HG03196 (cell line): ENCODE measurements at regions not wholly inside any gene's neighbourhood (a gene's known extent, or its start where the extent isn't known, plus 50 kb on each side); places are given as distances from the start of the nearest gene placed in this dataset.
"Not testable (repeated sequence)": the region's sequence is repeated elsewhere in the genome, so short reads cannot be mapped to it uniquely, and the experiment has no call there.

ENCODE experiments used
- ATAC-seq: cut with Tn5 transposase; IDR thresholded peaks from one replicate; pipeline ENCODE4 v1.9.1; 2021; ENCODE audit not compliant: unreplicated experiment

- no peak for ATAC-seq
Observed at GRCh38 chr1:80403471-80403893, 1397.0 kb upstream of the ADGRL4 start.

DNA sequence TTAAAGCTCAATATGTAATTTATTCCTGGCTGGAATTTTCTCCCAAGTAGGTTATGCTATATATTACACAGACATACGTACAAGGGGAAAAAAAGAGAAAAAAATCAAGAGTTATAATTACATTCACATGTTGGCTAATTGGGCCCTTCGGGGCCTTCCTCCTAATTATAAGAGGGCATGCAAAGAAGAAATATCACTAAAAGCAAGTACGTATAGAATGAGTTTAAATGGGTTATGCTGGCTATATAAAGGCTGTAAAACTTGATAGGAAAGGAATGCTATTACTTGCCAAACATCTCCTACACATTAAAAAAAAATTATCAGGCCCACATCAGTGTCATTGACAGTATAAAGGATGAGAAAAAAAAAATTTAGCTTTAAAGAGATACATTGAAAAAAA is 1396.1 kb upstream of the ADGRL4 start:
- no peak for ATAC-seq

- ATAC-seq = no peak
Observed at GRCh38 chr1:80401757-80402156, 1395.2 kb upstream of the ADGRL4 start.

GRCh38 chr1:80392529-80392928 is 1386.0 kb upstream of the ADGRL4 start:
- ATAC-seq = no peak

DNA sequence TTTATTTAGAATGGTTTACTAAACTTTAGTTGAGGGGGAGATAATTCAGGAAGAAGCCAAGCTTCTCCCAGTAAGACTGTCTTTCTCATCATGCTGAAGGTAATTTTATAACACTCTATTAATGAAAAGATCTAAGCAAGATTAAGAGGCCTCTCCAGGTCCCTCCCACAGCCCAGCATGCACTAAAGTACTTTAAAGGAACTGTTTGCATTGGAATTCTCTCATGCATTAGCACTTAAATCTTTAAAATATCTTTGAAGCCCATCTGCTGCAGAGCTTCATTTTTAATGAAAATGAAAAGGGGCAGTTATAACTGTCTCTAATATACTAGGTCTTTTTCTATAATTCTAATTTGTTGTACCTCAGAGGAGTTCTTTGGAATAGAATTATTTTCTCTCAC is 1379.1 kb upstream of the ADGRL4 start:
- no peak for ATAC-seq

- no peak for ATAC-seq
Observed at GRCh38 chr1:80384959-80385358, 1378.4 kb upstream of the ADGRL4 start.

- no peak for ATAC-seq
Observed at GRCh38 chr1:80384083-80384830, 1377.7 kb upstream of the ADGRL4 start.

DNA sequence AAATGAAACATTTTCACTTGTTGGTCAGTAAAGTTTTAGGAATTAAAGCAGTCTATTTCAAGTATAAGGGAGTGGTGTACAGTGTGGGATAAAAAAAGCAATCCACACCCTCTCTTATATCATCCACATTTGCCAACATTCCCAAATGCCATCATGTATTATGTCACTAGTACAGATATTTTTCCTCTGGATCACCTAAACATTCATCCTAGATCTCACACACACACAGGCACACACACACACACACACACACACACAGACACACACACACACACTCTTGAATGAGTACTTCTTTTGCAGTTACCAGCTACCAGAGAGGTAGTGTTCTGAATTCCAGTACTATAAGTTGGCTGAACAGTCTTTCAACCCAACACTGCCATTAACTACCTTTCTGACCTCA is 1369.1 kb upstream of the ADGRL4 start:
- ATAC-seq = no peak

- no peak for ATAC-seq
Observed at GRCh38 chr1:80375109-80375508, 1368.6 kb upstream of the ADGRL4 start.

- ATAC-seq = no peak
Observed at GRCh38 chr1:80369780-80370179, 1363.2 kb upstream of the ADGRL4 start.

- ATAC-seq = no peak
Observed at GRCh38 chr1:80367058-80367457, 1360.5 kb upstream of the ADGRL4 start.

- ATAC-seq = no peak
Observed at GRCh38 chr1:80365359-80366021, 1359.0 kb upstream of the ADGRL4 start.

DNA sequence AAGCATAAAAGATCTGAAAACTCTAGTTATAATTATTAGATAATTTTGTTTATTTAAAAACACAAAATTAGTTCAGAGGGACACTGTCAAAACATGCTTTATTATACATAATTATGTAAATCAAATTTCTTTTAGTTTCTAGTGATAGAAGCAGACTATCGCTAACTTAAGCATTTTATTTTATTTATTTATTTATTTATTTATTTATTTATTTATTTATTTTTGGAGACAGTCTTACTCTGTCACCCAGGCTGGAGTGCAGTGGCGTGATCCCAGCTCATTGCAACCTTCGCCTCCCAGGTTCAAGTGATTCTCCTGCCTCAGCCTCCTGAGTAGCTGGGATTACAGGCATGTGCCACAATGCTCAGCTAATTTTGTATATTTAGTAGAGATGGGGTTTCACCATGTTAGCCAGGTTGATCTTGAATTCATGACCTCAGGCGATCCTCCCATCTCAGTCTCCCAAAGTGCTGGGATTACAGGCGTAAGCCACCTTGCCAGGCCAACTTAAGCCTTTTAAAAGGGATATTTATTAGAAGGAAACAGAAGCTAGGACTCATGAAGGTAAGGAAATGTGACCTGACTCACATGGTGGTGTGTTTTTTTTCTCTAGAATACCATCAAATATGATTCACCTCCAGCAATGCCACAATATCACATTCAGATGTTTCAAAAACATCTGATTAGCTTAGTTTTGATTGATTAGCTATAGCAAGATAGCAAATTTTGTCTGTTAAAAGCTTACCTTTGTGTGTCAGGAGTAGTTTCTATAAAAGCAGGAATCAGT is 1357.4 kb upstream of the ADGRL4 start:
- ATAC-seq = no peak

GRCh38 chr1:80359666-80360065 is 1353.1 kb upstream of the ADGRL4 start:
- ATAC-seq = no peak

DNA sequence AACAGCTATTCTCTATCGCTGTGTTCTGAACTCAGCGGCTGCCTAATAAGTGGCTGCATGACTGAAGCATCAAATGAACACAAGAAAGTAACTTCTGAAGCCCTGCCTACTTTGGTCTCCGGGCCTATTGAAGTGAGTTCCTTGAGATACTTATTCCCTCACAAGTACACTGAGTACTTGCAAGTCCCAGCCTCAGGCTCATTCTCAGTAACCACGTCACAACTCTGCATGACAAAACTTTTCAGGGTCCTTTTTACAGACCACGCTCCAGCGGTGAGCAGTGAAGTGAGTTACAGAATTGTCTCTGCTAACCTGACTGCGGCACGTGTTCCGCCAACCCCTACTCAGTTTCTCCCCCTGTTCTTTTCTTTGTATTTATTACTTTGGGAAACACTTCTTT is 1342.7 kb upstream of the ADGRL4 start:
- ATAC-seq = no peak

DNA sequence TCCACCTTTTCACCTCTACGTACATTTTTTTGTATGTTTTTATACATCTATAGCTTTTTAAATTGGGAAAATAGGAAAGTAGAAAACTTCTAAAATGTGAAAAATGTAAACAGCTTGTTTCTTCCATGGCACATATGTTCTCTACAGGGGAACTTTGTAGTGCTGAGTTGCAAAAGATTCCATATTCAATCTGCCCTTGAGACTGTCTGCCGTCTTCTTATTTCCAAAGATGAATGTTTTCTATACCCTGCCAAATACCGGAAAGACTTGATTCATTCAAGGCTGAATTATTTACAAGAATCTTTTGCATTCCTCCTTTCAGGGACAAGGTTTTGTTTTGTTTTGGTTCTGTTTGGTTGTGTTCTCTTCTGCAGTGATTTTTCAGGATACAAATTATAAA is 1334.5 kb upstream of the ADGRL4 start:
- no peak for ATAC-seq

DNA sequence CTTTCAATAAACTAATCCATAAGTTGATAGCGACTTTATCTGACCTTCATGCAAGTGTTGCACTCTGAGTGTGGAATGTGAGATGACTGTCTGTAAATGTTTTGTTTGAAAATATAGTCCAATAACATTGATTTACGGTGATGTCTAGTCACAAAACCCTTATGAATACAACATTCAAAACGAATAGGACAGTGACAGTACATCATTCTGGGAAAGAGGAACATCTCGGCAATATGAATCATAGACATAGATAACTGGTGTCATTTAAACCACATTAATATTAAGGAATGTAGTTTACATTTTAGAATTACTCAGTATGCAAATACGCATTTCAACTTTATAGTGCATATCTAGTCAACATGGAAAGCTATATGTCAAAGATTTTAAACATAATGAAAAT is 1311.6 kb upstream of the ADGRL4 start:
- no peak for ATAC-seq

- no peak for ATAC-seq
Observed at GRCh38 chr1:80310703-80311245, 1304.2 kb upstream of the ADGRL4 start.

- no peak for ATAC-seq
Observed at GRCh38 chr1:80305466-80305865, 1298.9 kb upstream of the ADGRL4 start.

GRCh38 chr1:80293818-80294217 is 1287.3 kb upstream of the ADGRL4 start:
- no peak for ATAC-seq

DNA sequence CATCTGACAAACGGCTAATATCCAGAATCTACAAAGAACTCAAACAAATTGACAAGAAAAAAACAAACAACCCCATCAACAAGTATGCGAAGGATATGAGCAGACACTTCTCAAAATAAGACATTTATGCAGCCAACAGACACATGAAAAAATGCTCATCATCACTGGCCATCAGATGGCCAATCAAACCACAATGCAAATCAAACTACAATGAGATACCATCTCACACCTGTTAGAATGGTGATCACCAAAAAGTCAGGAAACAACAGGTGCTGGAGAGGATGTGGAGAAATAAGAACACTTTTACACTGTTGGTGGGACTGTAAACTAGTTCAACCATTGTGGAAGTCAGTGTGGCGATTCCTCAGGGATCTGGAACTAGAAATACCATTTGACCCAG is 1282.2 kb upstream of the ADGRL4 start:
- not testable (repeated sequence) for ATAC-seq

- no peak for ATAC-seq
Observed at GRCh38 chr1:80282536-80282935, 1276.0 kb upstream of the ADGRL4 start.
